ENCODE measurements at regions not wholly inside any gene's neighbourhood (a gene's known extent, or its start where the extent isn't known, plus 50 kb on each side); places are given as distances from the start of the nearest gene placed in this dataset.

DNA sequence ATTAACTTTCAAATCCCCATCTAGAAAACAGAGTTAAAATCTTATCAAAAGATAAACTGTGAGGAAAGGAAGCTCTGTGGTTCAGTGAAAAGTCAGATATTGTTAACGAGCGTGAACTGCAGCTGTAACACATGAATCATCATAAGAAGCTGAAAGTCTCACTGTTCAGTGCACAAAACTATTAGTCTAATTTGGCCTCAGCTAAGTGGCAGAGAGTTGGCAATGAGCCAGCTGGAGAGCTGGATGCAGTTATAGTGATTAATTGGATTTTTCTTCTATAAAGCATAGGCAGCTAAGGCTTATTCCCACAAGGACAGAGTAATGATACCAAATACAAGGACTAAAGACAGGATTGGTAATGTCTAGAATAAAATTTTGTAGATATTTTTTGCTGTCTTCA, 101.1 kb upstream of the ABCB5 start:
- no TSS peak for BruUV-seq (replicated peaks)
- no peak overlapping the region for H3K4me3 ChIP-seq (ENCODE audit: low read length)
- no peaks in the 10 kb centered on the region for H3K79me2 ChIP-seq (ENCODE audit: low read length)
- no peaks in the 10 kb centered on the region for H4K20me1 ChIP-seq (ENCODE audit: low read length)
- no peak overlapping the region for H3K9ac ChIP-seq (ENCODE audit: low read length)
- no peak overlapping the region for H3K4me2 ChIP-seq (ENCODE audit: low read length)
- no peaks in the 10 kb centered on the region for H3K27me3 ChIP-seq (ENCODE audit: low read length)
- no peaks in the 10 kb centered on the region for H3F3A ChIP-seq (ENCODE audit: low read length, unreplicated experiment)
- ATAC-seq (peak; percentile 87), DNase-seq (peak; percentile 55)
- no peak overlapping the region for H2AFZ ChIP-seq (ENCODE audit: low read length)
- CTCF ChIA-PET, result interaction anchor here (0.6 kb wide), 1 partner anchor 1793 kb away, joined by 3 read pairs; no protein-coding TSS in a partner anchor
- no peaks in the 10 kb centered on the region for H3K9me2 ChIP-seq (replicated peaks; ENCODE audit: low read length)
- peaks cover 8% of the 10 kb centered on the region for H3K4me1 ChIP-seq (ENCODE audit: insufficient read depth, low read length)
- no peaks in the 10 kb centered on the region for H3K36me3 ChIP-seq (ENCODE audit: low read depth, low read length)
- POLR2A ChIA-PET (ENCODE audit: unreplicated experiment), result interaction anchor here (0.6 kb wide), 1 partner anchor 296 kb away, joined by 7 read pairs; no protein-coding TSS in a partner anchor
- no peaks in the 10 kb centered on the region for H3K9me3 ChIP-seq (ENCODE audit: low read length)
- H3K27ac ChIP-seq (ENCODE audit: low read length), result no peak overlapping the region
- intact Hi-C loops (cut with micrococcal nuclease), result loop anchor here (2.0 to 10.0 kb wide), 3 partner anchors 18 to 800 kb away; no protein-coding TSS in a partner anchor
- TF ChIP-seq EZH2 (IDR thresholded peaks at IDR 0.05; ENCODE audit: low read length, unreplicated experiment), result no peak
- TF ChIP-seq EZH2phosphoT487 (IDR thresholded peaks at IDR 0.05; ENCODE audit: borderline replicate concordance, low read length), result no peak
- TF ChIP-seq, protein P1, sequence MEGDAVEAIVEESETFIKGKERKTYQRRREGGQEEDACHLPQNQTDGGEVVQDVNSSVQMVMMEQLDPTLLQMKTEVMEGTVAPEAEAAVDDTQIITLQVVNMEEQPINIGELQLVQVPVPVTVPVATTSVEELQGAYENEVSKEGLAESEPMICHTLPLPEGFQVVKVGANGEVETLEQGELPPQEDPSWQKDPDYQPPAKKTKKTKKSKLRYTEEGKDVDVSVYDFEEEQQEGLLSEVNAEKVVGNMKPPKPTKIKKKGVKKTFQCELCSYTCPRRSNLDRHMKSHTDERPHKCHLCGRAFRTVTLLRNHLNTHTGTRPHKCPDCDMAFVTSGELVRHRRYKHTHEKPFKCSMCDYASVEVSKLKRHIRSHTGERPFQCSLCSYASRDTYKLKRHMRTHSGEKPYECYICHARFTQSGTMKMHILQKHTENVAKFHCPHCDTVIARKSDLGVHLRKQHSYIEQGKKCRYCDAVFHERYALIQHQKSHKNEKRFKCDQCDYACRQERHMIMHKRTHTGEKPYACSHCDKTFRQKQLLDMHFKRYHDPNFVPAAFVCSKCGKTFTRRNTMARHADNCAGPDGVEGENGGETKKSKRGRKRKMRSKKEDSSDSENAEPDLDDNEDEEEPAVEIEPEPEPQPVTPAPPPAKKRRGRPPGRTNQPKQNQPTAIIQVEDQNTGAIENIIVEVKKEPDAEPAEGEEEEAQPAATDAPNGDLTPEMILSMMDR (conservative IDR thresholded peaks at IDR 0.05; ENCODE audit: low read depth, low read length), result no peak

GRCh38 chr7:20519645-20520044, 95.8 kb upstream of the ABCB5 start:
- CTCF ChIA-PET, result no interaction called here
- H2AFZ ChIP-seq (ENCODE audit: low read length), result no peak overlapping the region

DNA sequence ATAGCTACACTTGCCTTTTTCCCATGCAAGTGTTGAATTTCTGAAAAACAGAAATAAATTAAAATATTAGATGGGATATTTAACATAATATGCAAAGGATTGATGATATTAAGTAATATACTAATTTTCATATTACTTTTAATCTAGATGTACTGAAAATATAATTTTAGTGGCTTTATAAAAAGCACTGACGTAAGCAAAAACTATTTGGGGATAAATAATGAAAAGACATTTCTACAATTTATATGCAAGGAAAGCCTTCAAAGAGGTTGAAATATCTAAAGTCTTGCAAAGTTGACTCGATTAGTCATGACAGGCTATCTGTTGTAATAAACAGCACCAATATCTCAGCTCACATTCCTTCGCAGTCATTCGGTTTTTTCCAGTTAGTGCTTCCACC, 94.9 kb upstream of the ABCB5 start:
- ATAC-seq (no peak), DNase-seq (no peak)
- H3K4me2 ChIP-seq (ENCODE audit: low read length), result no peak overlapping the region
- H3K9me3 ChIP-seq (ENCODE audit: low read length), result no peaks in the 10 kb centered on the region
- H3K9ac ChIP-seq (ENCODE audit: low read length), result no peak overlapping the region
- no peaks in the 10 kb centered on the region for H4K20me1 ChIP-seq (ENCODE audit: low read length)
- no peaks in the 10 kb centered on the region for H3K27me3 ChIP-seq (ENCODE audit: low read length)
- intact Hi-C loops (cut with micrococcal nuclease), result no loop called here
- ChIA-PET CTCF (no interaction called here), POLR2A (ENCODE audit: unreplicated experiment) (no interaction called here)
- H3K27ac ChIP-seq (ENCODE audit: low read length), result no peak overlapping the region
- H3F3A ChIP-seq (ENCODE audit: low read length, unreplicated experiment), result no peaks in the 10 kb centered on the region
- no peak overlapping the region for H3K4me3 ChIP-seq (ENCODE audit: low read length)
- no peaks in the 10 kb centered on the region for H3K4me1 ChIP-seq (ENCODE audit: insufficient read depth, low read length)
- H2AFZ ChIP-seq (ENCODE audit: low read length), result no peak overlapping the region
- TF ChIP-seq EZH2phosphoT487 (IDR thresholded peaks at IDR 0.05; ENCODE audit: borderline replicate concordance, low read length) (no peak), EZH2 (IDR thresholded peaks at IDR 0.05; ENCODE audit: low read length, unreplicated experiment) (no peak)
- TF ChIP-seq, protein P1 (conservative IDR thresholded peaks at IDR 0.05; ENCODE audit: low read depth, low read length), result no peak
- H3K9me2 ChIP-seq (replicated peaks; ENCODE audit: low read length), result no peaks in the 10 kb centered on the region
- no peaks in the 10 kb centered on the region for H3K36me3 ChIP-seq (ENCODE audit: low read depth, low read length)
- H3K79me2 ChIP-seq (ENCODE audit: low read length), result no peaks in the 10 kb centered on the region
- BruUV-seq (replicated peaks), result no TSS peak

More at GRCh38 chr7:20519645-20520044, 95.8 kb upstream of the ABCB5 start:
- BruUV-seq (replicated peaks), result no TSS peak
- H3K27ac ChIP-seq (ENCODE audit: low read length), result no peak overlapping the region
- H4K20me1 ChIP-seq (ENCODE audit: low read length), result no peaks in the 10 kb centered on the region
- no peak for ATAC-seq
- H3K27me3 ChIP-seq (ENCODE audit: low read length), result no peaks in the 10 kb centered on the region
- POLR2A ChIA-PET (ENCODE audit: unreplicated experiment), result no interaction called here
- intact Hi-C loops (cut with micrococcal nuclease), result loop anchor here (10.0 kb wide), 1 partner anchor 805 kb away; no protein-coding TSS in a partner anchor
- no peak for TF ChIP-seq EZH2phosphoT487 (IDR thresholded peaks at IDR 0.05; ENCODE audit: borderline replicate concordance, low read length)
- TF ChIP-seq EZH2 (IDR thresholded peaks at IDR 0.05; ENCODE audit: low read length, unreplicated experiment), result no peak
- TF ChIP-seq, protein P1 (conservative IDR thresholded peaks at IDR 0.05; ENCODE audit: low read depth, low read length), result no peak
- peaks cover under 1% of the 10 kb centered on the region; the same call in 1 of the 2 replicates for H3K4me1 ChIP-seq (ENCODE audit: insufficient read depth, low read length)
- DNase-seq, result no peak
- H3K79me2 ChIP-seq (ENCODE audit: low read length), result no peaks in the 10 kb centered on the region
- no peak overlapping the region for H3K4me3 ChIP-seq (ENCODE audit: low read length)
- no peak overlapping the region for H3K4me2 ChIP-seq (ENCODE audit: low read length)
- no peaks in the 10 kb centered on the region for H3K9me3 ChIP-seq (ENCODE audit: low read length)
- H3K9me2 ChIP-seq (replicated peaks; ENCODE audit: low read length), result no peaks in the 10 kb centered on the region
- no peak overlapping the region for H3K9ac ChIP-seq (ENCODE audit: low read length)
- H3K36me3 ChIP-seq (ENCODE audit: low read depth, low read length), result no peaks in the 10 kb centered on the region
- no peaks in the 10 kb centered on the region for H3F3A ChIP-seq (ENCODE audit: low read length, unreplicated experiment)
